ENCODE measurements at regions not wholly inside any gene's neighbourhood (a gene's known extent, or its start where the extent isn't known, plus 50 kb on each side); places are given as distances from the start of the nearest gene placed in this dataset.

- Histone ChIP-seq H3K4me3 (ENCODE audit: low read depth, low read length) (no peak overlapping the region), H3K4me1 (ENCODE audit: insufficient read depth) (no peaks in the 10 kb centered on the region), H3K36me3 (ENCODE audit: insufficient read depth) (no peaks in the 10 kb centered on the region), H3K27ac (ENCODE audit: low read depth) (no peak overlapping the region)
- no peak for DNase-seq (ENCODE audit: extremely low spot score)
- 92% methylated on average over 4 of the region's 4 CpGs for WGBS
Observed at GRCh38 chr22:27452245-27452644, 349.3 kb downstream of the MN1 start.

- H3K4me1 ChIP-seq (ENCODE audit: insufficient read depth), result no peaks in the 10 kb centered on the region
- no peak overlapping the region for H3K27ac ChIP-seq (ENCODE audit: low read depth)
- no peak for DNase-seq (ENCODE audit: extremely low spot score)
- H3K36me3 ChIP-seq (ENCODE audit: insufficient read depth), result no peaks in the 10 kb centered on the region
- H3K4me3 ChIP-seq (ENCODE audit: low read depth, low read length), result no peak overlapping the region
- WGBS, result 84% methylated on average over 4 of the region's 4 CpGs
Observed at GRCh38 chr22:27452922-27453321, 348.6 kb downstream of the MN1 start.

- no peak for DNase-seq (ENCODE audit: extremely low spot score)
- Histone ChIP-seq H3K4me1 (ENCODE audit: insufficient read depth) (no peaks in the 10 kb centered on the region), H3K4me3 (ENCODE audit: low read depth, low read length) (no peak overlapping the region), H3K27ac (ENCODE audit: low read depth) (no peak overlapping the region), H3K36me3 (ENCODE audit: insufficient read depth) (no peaks in the 10 kb centered on the region)
- WGBS, result 80% methylated on average over 4 of the region's 4 CpGs
Observed at GRCh38 chr22:27453725-27454124, 347.8 kb downstream of the MN1 start.

DNA sequence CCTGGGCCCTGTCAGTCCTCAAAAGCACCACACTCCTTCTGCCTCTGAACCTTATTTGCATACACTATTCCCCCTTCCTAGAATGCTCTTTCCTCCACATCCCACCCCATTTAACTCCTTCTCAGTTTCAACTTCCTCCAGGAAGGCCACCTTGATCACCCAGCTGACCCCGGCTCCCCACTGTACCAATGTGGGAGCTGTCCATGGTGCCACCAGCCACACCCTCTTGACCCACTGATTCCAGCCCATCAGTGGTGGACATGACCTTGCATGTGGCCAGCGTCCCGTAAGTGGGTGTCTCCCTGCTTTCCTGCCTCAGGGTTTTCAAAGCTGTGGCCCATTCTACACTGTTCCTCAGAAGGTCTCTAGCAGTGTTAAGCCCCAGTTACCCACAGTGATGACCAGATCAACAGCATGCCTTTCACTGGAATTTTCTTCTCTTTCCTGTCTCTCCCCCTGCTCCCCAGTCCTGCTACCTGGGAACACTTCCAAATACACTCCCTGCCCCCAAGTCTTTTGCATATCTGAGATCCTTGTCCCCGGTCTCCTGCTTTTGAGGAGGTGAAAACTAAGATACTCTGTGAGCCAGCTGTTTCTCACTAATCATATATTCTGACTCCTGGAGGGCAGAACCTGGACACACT, 346.6 kb downstream of the MN1 start:
- WGBS, result 62% methylated on average over 4 of the region's 4 CpGs
- Histone ChIP-seq H3K27ac (ENCODE audit: low read depth) (no peak overlapping the region), H3K36me3 (ENCODE audit: insufficient read depth) (no peaks in the 10 kb centered on the region), H3K4me1 (ENCODE audit: insufficient read depth) (no peaks in the 10 kb centered on the region), H3K4me3 (ENCODE audit: low read depth, low read length) (no peak overlapping the region)
- DNase-seq (ENCODE audit: extremely low spot score), result no peak

- Histone ChIP-seq H3K4me1 (ENCODE audit: insufficient read depth) (no peaks in the 10 kb centered on the region), H3K36me3 (ENCODE audit: insufficient read depth) (no peaks in the 10 kb centered on the region), H3K27ac (ENCODE audit: low read depth) (no peak overlapping the region), H3K4me3 (ENCODE audit: low read depth, low read length) (no peak overlapping the region)
- DNase-seq (ENCODE audit: extremely low spot score), result no peak
- 85% methylated on average over 2 of the region's 2 CpGs for WGBS
Observed at GRCh38 chr22:27455526-27455925, 346.0 kb downstream of the MN1 start.

- H3K4me1 ChIP-seq (ENCODE audit: insufficient read depth), result no peaks in the 10 kb centered on the region
- no peak for DNase-seq (ENCODE audit: extremely low spot score)
- H3K27ac ChIP-seq (ENCODE audit: low read depth), result no peak overlapping the region
- no peak overlapping the region for H3K4me3 ChIP-seq (ENCODE audit: low read depth, low read length)
- no peaks in the 10 kb centered on the region for H3K36me3 ChIP-seq (ENCODE audit: insufficient read depth)
- 58% methylated on average over 10 of the region's 10 CpGs for WGBS
Observed at GRCh38 chr22:27456696-27457503, 344.7 kb downstream of the MN1 start.

DNA sequence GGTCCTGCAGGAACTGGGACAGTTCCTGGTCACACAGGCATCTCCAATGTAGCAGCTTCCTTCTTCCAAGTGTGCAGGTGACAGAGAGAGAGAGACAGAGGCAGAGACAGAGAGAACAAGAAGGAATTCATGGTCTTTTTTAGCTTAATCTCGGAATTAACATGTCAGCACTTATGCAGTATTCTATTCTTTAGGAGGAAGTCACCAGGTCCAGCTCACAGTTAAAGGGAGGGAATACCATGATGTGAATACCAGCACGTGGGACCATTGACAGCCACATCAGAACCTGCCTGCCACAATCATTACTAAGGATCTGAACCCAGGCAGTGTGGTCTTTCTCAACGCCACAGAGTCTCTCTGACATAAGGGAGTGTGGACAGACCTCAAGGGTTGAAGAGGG, 341.6 kb downstream of the MN1 start:
- 42% methylated on average over 3 of the region's 3 CpGs for WGBS
- Histone ChIP-seq H3K27ac (ENCODE audit: low read depth) (no peak overlapping the region), H3K4me1 (ENCODE audit: insufficient read depth) (no peaks in the 10 kb centered on the region), H3K4me3 (ENCODE audit: low read depth, low read length) (no peak overlapping the region), H3K36me3 (ENCODE audit: insufficient read depth) (no peaks in the 10 kb centered on the region)
- DNase-seq (ENCODE audit: extremely low spot score), result no peak

- 39% methylated on average over 6 of the region's 6 CpGs for WGBS
- Histone ChIP-seq H3K36me3 (ENCODE audit: insufficient read depth) (no peaks in the 10 kb centered on the region), H3K4me1 (ENCODE audit: insufficient read depth) (no peaks in the 10 kb centered on the region), H3K4me3 (ENCODE audit: low read depth, low read length) (no peak overlapping the region), H3K27ac (ENCODE audit: low read depth) (no peak overlapping the region)
- DNase-seq (ENCODE audit: extremely low spot score), result no peak
Observed at GRCh38 chr22:27460591-27461347, 340.8 kb downstream of the MN1 start.

DNA sequence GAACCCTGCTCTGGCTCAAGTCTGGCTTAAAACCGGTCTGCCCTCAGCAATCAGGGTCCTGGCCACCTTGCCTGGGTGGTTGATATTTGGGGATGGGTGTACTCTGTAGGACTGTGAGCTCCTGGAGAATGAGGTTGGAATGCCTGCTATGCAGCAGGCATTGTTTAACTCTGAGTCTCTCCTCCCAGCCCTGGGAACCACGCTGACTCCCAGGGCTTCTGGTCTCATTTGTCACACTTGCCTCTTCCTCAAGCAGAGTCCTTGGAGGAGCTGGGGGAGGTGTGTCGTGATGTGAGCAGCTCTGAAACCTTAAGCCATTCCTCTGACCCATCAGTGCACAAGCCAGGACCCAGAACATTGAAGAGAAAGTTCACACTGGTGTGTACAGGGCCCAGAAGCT, 340.1 kb downstream of the MN1 start:
- Histone ChIP-seq H3K36me3 (ENCODE audit: insufficient read depth) (no peaks in the 10 kb centered on the region), H3K27ac (ENCODE audit: low read depth) (no peak overlapping the region), H3K4me1 (ENCODE audit: insufficient read depth) (no peaks in the 10 kb centered on the region), H3K4me3 (ENCODE audit: low read depth, low read length) (no peak overlapping the region)
- WGBS, result 40% methylated on average over 3 of the region's 3 CpGs
- DNase-seq (ENCODE audit: extremely low spot score), result no peak

DNA sequence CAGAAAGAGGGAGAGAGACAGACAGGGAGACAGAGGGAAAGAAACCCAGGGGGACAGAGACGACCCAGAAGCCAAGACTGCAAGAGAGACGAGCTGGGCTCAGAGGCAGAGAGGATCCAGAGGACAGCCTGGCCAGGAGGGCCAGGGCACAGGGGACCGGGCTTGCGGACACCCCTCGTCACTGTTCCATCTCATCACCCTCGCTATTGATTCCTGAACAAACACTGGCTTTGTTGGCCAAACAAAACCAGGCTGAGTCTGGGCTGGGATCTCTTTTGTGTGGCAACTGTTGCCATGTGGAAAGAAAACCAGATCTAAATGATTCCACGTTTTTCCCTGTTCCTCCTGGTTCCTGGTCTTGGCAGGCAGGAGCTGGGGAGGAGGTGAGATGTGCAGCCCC, 339.4 kb downstream of the MN1 start:
- no peaks in the 10 kb centered on the region for H3K36me3 ChIP-seq (ENCODE audit: insufficient read depth)
- no peaks in the 10 kb centered on the region for H3K4me1 ChIP-seq (ENCODE audit: insufficient read depth)
- H3K4me3 ChIP-seq (ENCODE audit: low read depth, low read length), result no peak overlapping the region
- no peak overlapping the region for H3K27ac ChIP-seq (ENCODE audit: low read depth)
- no peak for DNase-seq (ENCODE audit: extremely low spot score)
- 70% methylated on average over 7 of the region's 7 CpGs for WGBS

DNA sequence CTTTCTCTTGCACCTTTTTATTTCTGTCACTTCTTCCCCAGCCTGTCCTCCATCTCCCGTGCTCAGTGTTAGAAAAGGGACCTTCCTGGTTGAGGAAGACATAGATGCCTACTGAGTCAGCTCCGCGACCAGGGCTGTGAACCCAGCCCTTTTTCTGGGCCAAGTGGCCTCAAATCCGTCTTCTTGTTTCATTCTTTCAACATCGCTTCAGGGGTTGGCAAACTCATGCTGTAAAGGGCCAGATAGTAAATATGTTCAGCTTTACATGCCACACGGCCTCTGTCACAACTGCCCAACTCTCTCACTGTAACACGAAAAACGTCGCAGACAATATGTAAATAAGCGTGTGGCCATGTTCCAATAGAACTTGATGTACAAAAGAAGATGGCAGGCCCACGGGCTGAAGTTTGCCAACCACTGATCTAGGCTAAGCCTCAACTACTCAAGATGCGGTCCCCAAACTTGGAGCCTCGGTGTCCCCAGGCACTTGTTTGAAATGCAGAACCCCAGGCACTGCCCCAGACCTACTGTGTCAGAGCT, 338.4 kb downstream of the MN1 start:
- Histone ChIP-seq H3K36me3 (ENCODE audit: insufficient read depth) (no peaks in the 10 kb centered on the region), H3K4me1 (ENCODE audit: insufficient read depth) (no peaks in the 10 kb centered on the region), H3K27ac (ENCODE audit: low read depth) (no peak overlapping the region), H3K4me3 (ENCODE audit: low read depth, low read length) (no peak overlapping the region)
- no peak for DNase-seq (ENCODE audit: extremely low spot score)
- WGBS, result 85% methylated on average over 13 of the region's 13 CpGs

- Histone ChIP-seq H3K4me1 (ENCODE audit: insufficient read depth) (no peaks in the 10 kb centered on the region), H3K36me3 (ENCODE audit: insufficient read depth) (no peaks in the 10 kb centered on the region), H3K27ac (ENCODE audit: low read depth) (no peak overlapping the region), H3K4me3 (ENCODE audit: low read depth, low read length) (no peak overlapping the region)
- no peak for DNase-seq (ENCODE audit: extremely low spot score)
- 75% methylated on average over 2 of the region's 2 CpGs for WGBS
Observed at GRCh38 chr22:27466229-27466628, 335.3 kb downstream of the MN1 start.

- no peaks in the 10 kb centered on the region for H3K36me3 ChIP-seq (ENCODE audit: insufficient read depth)
- no peaks in the 10 kb centered on the region for H3K4me1 ChIP-seq (ENCODE audit: insufficient read depth)
- no peak overlapping the region for H3K27ac ChIP-seq (ENCODE audit: low read depth)
- no peak overlapping the region for H3K4me3 ChIP-seq (ENCODE audit: low read depth, low read length)
- WGBS, result 80% methylated on average over 7 of the region's 7 CpGs
- DNase-seq (ENCODE audit: extremely low spot score), result no peak
Observed at GRCh38 chr22:27466778-27467438, 334.6 kb downstream of the MN1 start.
